ENCODE measurements at regions not wholly inside any gene's neighbourhood (a gene's known extent, or its start where the extent isn't known, plus 50 kb on each side); places are given as distances from the start of the nearest gene placed in this dataset.

DNA sequence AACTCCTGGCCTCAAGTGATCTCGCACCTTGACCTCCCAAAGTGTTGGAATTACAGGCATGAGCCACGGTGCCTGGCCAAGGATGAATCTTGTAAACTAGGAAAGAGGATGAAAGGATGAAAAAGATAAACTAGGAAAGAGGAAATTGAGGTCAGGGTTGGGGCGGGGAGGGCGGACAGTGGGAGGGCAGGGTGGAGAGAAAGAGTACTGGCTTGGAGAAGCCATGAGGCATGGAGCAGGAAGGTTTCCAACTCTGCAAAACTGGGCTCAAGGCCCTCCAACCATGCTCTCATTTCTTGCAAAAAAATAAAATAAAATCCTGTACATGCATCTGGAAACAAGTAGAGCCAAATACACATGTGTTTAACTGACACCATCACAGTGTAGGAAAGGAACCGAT, 256.6 kb upstream of the SGK1 start:
- TF ChIP-seq, protein P1, sequence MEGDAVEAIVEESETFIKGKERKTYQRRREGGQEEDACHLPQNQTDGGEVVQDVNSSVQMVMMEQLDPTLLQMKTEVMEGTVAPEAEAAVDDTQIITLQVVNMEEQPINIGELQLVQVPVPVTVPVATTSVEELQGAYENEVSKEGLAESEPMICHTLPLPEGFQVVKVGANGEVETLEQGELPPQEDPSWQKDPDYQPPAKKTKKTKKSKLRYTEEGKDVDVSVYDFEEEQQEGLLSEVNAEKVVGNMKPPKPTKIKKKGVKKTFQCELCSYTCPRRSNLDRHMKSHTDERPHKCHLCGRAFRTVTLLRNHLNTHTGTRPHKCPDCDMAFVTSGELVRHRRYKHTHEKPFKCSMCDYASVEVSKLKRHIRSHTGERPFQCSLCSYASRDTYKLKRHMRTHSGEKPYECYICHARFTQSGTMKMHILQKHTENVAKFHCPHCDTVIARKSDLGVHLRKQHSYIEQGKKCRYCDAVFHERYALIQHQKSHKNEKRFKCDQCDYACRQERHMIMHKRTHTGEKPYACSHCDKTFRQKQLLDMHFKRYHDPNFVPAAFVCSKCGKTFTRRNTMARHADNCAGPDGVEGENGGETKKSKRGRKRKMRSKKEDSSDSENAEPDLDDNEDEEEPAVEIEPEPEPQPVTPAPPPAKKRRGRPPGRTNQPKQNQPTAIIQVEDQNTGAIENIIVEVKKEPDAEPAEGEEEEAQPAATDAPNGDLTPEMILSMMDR (IDR thresholded peaks at IDR 0.05; ENCODE audit: low read depth, low read length, poor library complexity, severe bottlenecking) = no peak
- TF ChIP-seq EZH2phosphoT487 (IDR thresholded peaks at IDR 0.05; ENCODE audit: borderline replicate concordance, low read length) = no peak

Data from DOHH2 (cell line).